GM12891 (cell line): ENCODE measurements at regions not wholly inside any gene's neighbourhood (a gene's known extent, or its start where the extent isn't known, plus 50 kb on each side); places are given as distances from the start of the nearest gene placed in this dataset.

ENCODE experiments used
- PAX5 ChIP-seq: IDR thresholded peaks from 2 replicates; pipeline ENCODE4 v1.6.1; 2011; ENCODE audit warnings: low read length, moderate library complexity, mild to moderate bottlenecking; ENCODE audit not compliant: insufficient read depth, severe bottlenecking
- POLR2A ChIP-seq: IDR thresholded peaks from 2 replicates; pipeline ENCODE4 v1.6.1; 2011; ENCODE audit warnings: low read depth, low read length, control low read depth
- POLR2AphosphoS5 ChIP-seq: IDR thresholded peaks from 2 replicates; pipeline ENCODE4 v1.6.1; 2011; ENCODE audit warnings: low read depth, low read length, control low read depth
- POU2F2 ChIP-seq: IDR thresholded peaks from 2 replicates; pipeline ENCODE4 v1.6.1; 2011; ENCODE audit warnings: low read depth, mild to moderate bottlenecking, control low read depth, low read length, moderate library complexity
- SPI1 ChIP-seq: IDR thresholded peaks from 2 replicates; pipeline ENCODE4 v1.6.1; 2011; ENCODE audit warnings: low read depth, low read length, control low read depth
- TAF1 ChIP-seq: IDR thresholded peaks from 2 replicates; pipeline ENCODE4 v1.6.1; 2011; ENCODE audit warnings: low read depth, low read length, control low read depth

DNA sequence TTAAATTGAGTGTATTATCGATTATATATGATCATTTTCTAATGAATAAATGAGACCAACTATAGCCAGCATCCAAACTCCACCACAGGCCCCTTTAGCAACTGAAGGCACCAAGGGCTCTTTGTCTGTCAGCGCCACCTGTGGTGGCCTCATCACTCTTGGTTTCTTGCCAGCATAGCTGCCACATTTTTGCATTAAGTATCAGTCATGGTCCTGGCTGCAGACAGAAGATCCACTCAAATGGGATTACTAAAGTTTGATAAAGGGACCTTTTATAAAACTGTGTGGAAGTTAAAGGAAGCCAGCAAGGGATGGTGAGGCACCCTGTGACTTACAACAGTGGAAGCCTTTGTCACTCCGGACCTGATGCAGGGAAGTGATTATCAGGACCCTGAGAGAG, 162.9 kb downstream of the C6orf118 start:
- TF ChIP-seq POLR2A (no peak), POLR2AphosphoS5 (no peak), TAF1 (no peak), SPI1 (no peak), PAX5 (no peak), POU2F2 (no peak)
